OCI-LY7 (cell line): ENCODE measurements at regions not wholly inside any gene's neighbourhood (a gene's known extent, or its start where the extent isn't known, plus 50 kb on each side); places are given as distances from the start of the nearest gene placed in this dataset.

Source experiments
- EZH2phosphoT487 ChIP-seq: fragments of 200-600 bp; sonication (generic); IDR thresholded peaks from 2 replicates; pipeline ENCODE4 v1.6.1; 2018; ENCODE audit warnings: low read depth, borderline replicate concordance, mild to moderate bottlenecking, mixed run types, antibody characterized with exemption, low read length, moderate library complexity, mixed read lengths
- TF ChIP-seq, protein P1 (sequence below): fragments of 200-600 bp; sonication (generic); conservative IDR thresholded peaks from 2 replicates; pipeline ENCODE4 v1.5.1; 2014; ENCODE audit warnings: mild to moderate bottlenecking, antibody characterized with exemption, low read length, moderate library complexity, mixed read lengths

DNA sequence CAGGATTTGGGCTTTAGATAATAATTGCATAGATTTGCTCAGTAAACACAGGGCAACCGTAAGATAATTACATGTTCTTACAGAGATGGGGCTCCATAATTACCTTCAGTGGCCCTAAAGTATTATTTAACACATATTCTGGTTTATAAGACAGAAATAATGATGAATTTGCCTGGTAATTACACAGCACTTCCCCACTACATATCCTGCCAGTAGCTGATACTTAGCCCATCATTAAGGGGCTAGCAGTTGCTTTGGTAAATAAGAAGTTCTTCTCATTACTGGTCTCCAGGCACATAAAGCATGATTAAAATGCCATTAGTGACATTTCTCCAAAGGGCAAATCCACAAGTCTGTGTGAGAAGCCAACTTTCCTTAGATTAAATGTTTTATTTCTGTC, 158.7 kb downstream of the NUAK1 start:
- TF ChIP-seq, protein P1, sequence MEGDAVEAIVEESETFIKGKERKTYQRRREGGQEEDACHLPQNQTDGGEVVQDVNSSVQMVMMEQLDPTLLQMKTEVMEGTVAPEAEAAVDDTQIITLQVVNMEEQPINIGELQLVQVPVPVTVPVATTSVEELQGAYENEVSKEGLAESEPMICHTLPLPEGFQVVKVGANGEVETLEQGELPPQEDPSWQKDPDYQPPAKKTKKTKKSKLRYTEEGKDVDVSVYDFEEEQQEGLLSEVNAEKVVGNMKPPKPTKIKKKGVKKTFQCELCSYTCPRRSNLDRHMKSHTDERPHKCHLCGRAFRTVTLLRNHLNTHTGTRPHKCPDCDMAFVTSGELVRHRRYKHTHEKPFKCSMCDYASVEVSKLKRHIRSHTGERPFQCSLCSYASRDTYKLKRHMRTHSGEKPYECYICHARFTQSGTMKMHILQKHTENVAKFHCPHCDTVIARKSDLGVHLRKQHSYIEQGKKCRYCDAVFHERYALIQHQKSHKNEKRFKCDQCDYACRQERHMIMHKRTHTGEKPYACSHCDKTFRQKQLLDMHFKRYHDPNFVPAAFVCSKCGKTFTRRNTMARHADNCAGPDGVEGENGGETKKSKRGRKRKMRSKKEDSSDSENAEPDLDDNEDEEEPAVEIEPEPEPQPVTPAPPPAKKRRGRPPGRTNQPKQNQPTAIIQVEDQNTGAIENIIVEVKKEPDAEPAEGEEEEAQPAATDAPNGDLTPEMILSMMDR, result no peak
- TF ChIP-seq EZH2phosphoT487, result no peak
